A549 (cell line): ENCODE measurements at regions not wholly inside any gene's neighbourhood (a gene's known extent, or its start where the extent isn't known, plus 50 kb on each side); places are given as distances from the start of the nearest gene placed in this dataset.

ENCODE experiments used
- ATAC-seq, 2 experiments: fragments of 200-7000 bp in 1 of 2; fragments of >200 bp in 1 of 2; cut with Nextera tagmentation in 1 of 2; cut with Tn5 transposase in 1 of 2; 3 replicates each; pipeline versions ENCODE4 v1.8.0 to v1.9.1; 2018 to 2020; ENCODE audit warnings: mild to moderate bottlenecking in 1 of 2, moderate library complexity in 1 of 2
- CTCF ChIA-PET: fragments of 300-600 bp; sonication (Branson Sonifier 250); formaldehyde crosslinking; extraction: SDS; loops from one replicate; lab custom pipeline; 2021; ENCODE audit warnings: antibody characterized with exemption, inconsistent platforms; lab: Yijun Ruan, JAX
- POLR2A ChIA-PET: fragments of 350-600 bp; formaldehyde crosslinking; extraction: SDS; loops from one replicate; lab custom pipeline; 2021; ENCODE audit warnings: antibody characterized with exemption, inconsistent platforms; lab: Yijun Ruan, JAX
- DNase-seq, 2 experiments: peaks; one replicate each; pipeline versions ENCODE4 v3.0.0 to v3.0.0-alpha.2; 2011 to 2016; ENCODE audit warnings: low read depth in 1 of 2, low spot score in 1 of 2
- FAIRE-seq: peaks from 2 replicates; lab custom pipeline; 2011; peaks lifted over from hg19 to GRCh38; lab: Jason Lieb, UNC
- H3K27ac ChIP-seq, 2 experiments: fragments of >200 bp; sonication (Bioruptor Twin); formaldehyde crosslinking; 3 replicates each; pipeline ENCODE4 v1.5.1; 2016 to 2017
- H3K4me1 ChIP-seq: fragments of >200 bp; sonication (Bioruptor Twin); formaldehyde crosslinking; 3 replicates; pipeline ENCODE4 v1.6.1; 2016
- H3K4me2 ChIP-seq: fragments of >200 bp; sonication (Bioruptor Twin); formaldehyde crosslinking; 3 replicates; pipeline ENCODE4 v1.6.1; 2016
- H3K4me3 ChIP-seq: fragments of >200 bp; sonication (Bioruptor Twin); formaldehyde crosslinking; 3 replicates; pipeline ENCODE4 v1.5.1; 2016
- H3K9me3 ChIP-seq: fragments of >200 bp; sonication (Bioruptor Twin); formaldehyde crosslinking; 3 replicates; pipeline ENCODE4 v1.6.1; 2016
- BCL3 ChIP-seq: fragments of >200 bp; sonication (Bioruptor Twin); formaldehyde crosslinking; IDR thresholded peaks from 3 replicates; pipeline ENCODE4 v1.6.1; 2016
- BHLHE40 ChIP-seq: IDR thresholded peaks from 2 replicates; pipeline ENCODE4 v1.6.1; 2012; ENCODE audit warnings: low read depth, low read length, inconsistent platforms
- CBX2 ChIP-seq: fragments of 200-600 bp; sonication (generic); IDR thresholded peaks from 2 replicates; pipeline ENCODE4 v1.6.1; 2016; ENCODE audit warnings: low read depth, mild to moderate bottlenecking, borderline replicate concordance
- CHD4 ChIP-seq: fragments of 200-600 bp; sonication (generic); IDR thresholded peaks from 2 replicates; pipeline ENCODE4 v1.6.1; 2016; ENCODE audit warnings: antibody characterized with exemption, mild to moderate bottlenecking, borderline replicate concordance
- EHMT2 ChIP-seq: fragments of 200-600 bp; sonication (generic); IDR thresholded peaks from 2 replicates; pipeline ENCODE4 v1.6.1; 2016; ENCODE audit warnings: antibody characterized with exemption, low read depth, mild to moderate bottlenecking, moderate library complexity
- ESRRA ChIP-seq: fragments of 150-350 bp; IDR thresholded peaks from 2 replicates; pipeline ENCODE4 v1.6.1; 2014; ENCODE audit warnings: mild to moderate bottlenecking, low read length, borderline replicate concordance
- GATA3 ChIP-seq: IDR thresholded peaks from 2 replicates; pipeline ENCODE4 v1.6.1; 2012; ENCODE audit warnings: borderline replicate concordance
- HEYL ChIP-seq: fragments of 250-450 bp; sonication (Bioruptor Pico); IDR thresholded peaks from 2 replicates; pipeline ENCODE4 v1.8.0; 2021; ENCODE audit warnings: mild to moderate bottlenecking, moderate library complexity
- HMGXB4 ChIP-seq: fragments of 250-450 bp; sonication (Bioruptor Pico); IDR thresholded peaks from 2 replicates; pipeline ENCODE4 v1.5.0; 2021; ENCODE audit warnings: mild to moderate bottlenecking, moderate library complexity, borderline replicate concordance
- HOXA7 ChIP-seq: fragments of 250-450 bp; sonication (Bioruptor Pico); IDR thresholded peaks from 2 replicates; pipeline ENCODE4 v1.5.0; 2020; ENCODE audit warnings: mild to moderate bottlenecking, moderate library complexity
- HOXB13 ChIP-seq: fragments of 250-450 bp; sonication (Bioruptor Pico); IDR thresholded peaks from 2 replicates; pipeline ENCODE4 v1.5.0; 2020; ENCODE audit warnings: low read depth, mild to moderate bottlenecking, moderate library complexity
- KDM5A ChIP-seq: fragments of 200-600 bp; sonication (generic); IDR thresholded peaks from 2 replicates; pipeline ENCODE4 v1.6.1; 2016; ENCODE audit warnings: antibody characterized with exemption, mild to moderate bottlenecking
- MAFK ChIP-seq: fragments of 450-650 bp; IDR thresholded peaks from 2 replicates; pipeline ENCODE4 v1.6.1; 2014; ENCODE audit not compliant: partially characterized antibody
- MAZ ChIP-seq: fragments of 150-350 bp; IDR thresholded peaks from 2 replicates; pipeline ENCODE4 v1.6.1; 2014; ENCODE audit warnings: antibody characterized with exemption, low read depth, low read length, borderline replicate concordance
- MYC ChIP-seq: IDR thresholded peaks from 2 replicates; pipeline ENCODE4 v1.6.1; 2012; ENCODE audit warnings: mild to moderate bottlenecking, inconsistent platforms, low read length, improper control_type of control experiment, borderline replicate concordance
- PHF8 ChIP-seq: fragments of 200-600 bp; sonication (generic); IDR thresholded peaks from 2 replicates; pipeline ENCODE4 v1.6.1; 2016; ENCODE audit warnings: low read depth, mild to moderate bottlenecking, antibody characterized with exemption, moderate library complexity, borderline replicate concordance
- POLR2A ChIP-seq: IDR thresholded peaks from 2 replicates; pipeline ENCODE4 v1.6.1; 2012; ENCODE audit warnings: mild to moderate bottlenecking, low read length
- POLR2AphosphoS2 ChIP-seq: conservative IDR thresholded peaks from 2 replicates; pipeline ENCODE4 v1.6.1; 2012; ENCODE audit warnings: low read length, improper control_type of control experiment, inconsistent platforms
- RAD21 ChIP-seq, 2 experiments: fragments of >200 bp in 1 of 2; sonication (Bioruptor Twin) in 1 of 2; formaldehyde crosslinking in 1 of 2; IDR thresholded peaks in 1 of 2; conservative IDR thresholded peaks in 1 of 2; 2 replicates in 1 of 2; 3 replicates in 1 of 2; pipeline ENCODE4 v1.6.1; 2012 to 2018; ENCODE audit warnings: inconsistent platforms in 1 of 2
- REST ChIP-seq: fragments of 200-600 bp; sonication (generic); IDR thresholded peaks from 2 replicates; pipeline ENCODE4 v1.6.1; 2016; ENCODE audit warnings: antibody characterized with exemption, mild to moderate bottlenecking, moderate library complexity
- RFX5 ChIP-seq: fragments of 450-650 bp; IDR thresholded peaks from 2 replicates; pipeline ENCODE4 v1.7.1; 2014; ENCODE audit warnings: antibody characterized with exemption, mild to moderate bottlenecking, moderate library complexity
- SREBF2 ChIP-seq: fragments of 450-650 bp; IDR thresholded peaks from 2 replicates; pipeline ENCODE4 v1.6.1; 2014; ENCODE audit warnings: mild to moderate bottlenecking, moderate library complexity
- ZC3H11A ChIP-seq: fragments of 450-650 bp; IDR thresholded peaks from 2 replicates; pipeline ENCODE4 v1.6.1; 2014; ENCODE audit warnings: antibody characterized with exemption, mild to moderate bottlenecking
- ZFP36 ChIP-seq: fragments of 450-650 bp; IDR thresholded peaks from 2 replicates; pipeline ENCODE4 v1.6.1; 2014; ENCODE audit warnings: borderline replicate concordance; ENCODE audit not compliant: partially characterized antibody
- ZSCAN20 ChIP-seq: fragments of 250-450 bp; sonication (Bioruptor Pico); IDR thresholded peaks from 2 replicates; pipeline ENCODE4 v1.8.0; 2022; ENCODE audit warnings: mild to moderate bottlenecking, moderate library complexity
- WGBS: methylation state at CpG from one replicate; pipeline ENCODE4 v1.1.6; 2017; ENCODE audit errors: missing lambda C conversion rate; 5-methylcytosine and 5-hydroxymethylcytosine counted together
- TF ChIP-seq, protein P1 (sequence below): fragments of >200 bp; sonication (Bioruptor Twin); formaldehyde crosslinking; IDR thresholded peaks from 3 replicates; pipeline ENCODE4 v1.5.1; 2016

DNA sequence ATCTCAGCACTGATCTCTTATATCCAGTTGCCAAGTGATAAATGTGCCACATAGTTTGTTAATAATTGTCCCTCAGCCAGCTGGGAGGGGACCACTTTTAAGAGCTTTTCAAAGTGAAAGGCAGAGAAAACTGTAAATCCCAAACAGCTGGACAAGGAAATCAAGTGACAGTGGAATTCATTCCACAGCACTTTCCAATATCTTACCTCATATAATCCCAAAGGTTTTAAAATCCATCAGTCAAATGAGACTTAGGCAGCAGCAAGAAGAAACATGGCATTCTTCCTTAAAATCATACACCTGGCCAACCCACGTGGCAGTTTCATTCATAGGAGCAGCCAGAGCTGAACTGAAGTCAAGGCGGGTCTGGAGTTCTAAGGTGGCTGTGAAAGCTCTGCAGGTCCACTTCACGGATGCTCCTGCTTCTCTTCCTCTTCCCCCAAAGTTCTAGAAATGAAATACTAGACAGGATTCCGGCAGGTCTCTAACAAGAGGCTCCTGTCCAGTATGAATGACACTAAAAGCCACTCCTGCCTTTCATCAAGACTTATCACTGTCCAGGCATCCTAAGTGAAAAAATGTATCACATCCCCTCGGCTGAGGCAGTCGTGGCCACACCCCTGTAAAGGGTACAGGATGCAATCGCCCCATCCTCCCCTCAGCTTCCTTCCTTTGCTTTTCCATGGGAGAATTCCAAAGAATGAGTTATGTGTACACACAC lies 190.4 kb upstream of the STK17B start:
- Histone ChIP-seq H3K9me3 (no peaks in the 10 kb centered on the region), H3K4me3 (no peak overlapping the region), H3K4me2 (no peak overlapping the region), H3K27ac (no peak overlapping the region), H3K4me1 (no peaks in the 10 kb centered on the region)
- no peak for ATAC-seq
- POLR2A ChIA-PET = no interaction called here
- FAIRE-seq = no peak
- no peak for DNase-seq
- 54% methylated on average over 7 of the region's 7 CpGs for WGBS
- TF ChIP-seq RFX5 = no peak
- TF ChIP-seq MAZ = no peak
- no peak for TF ChIP-seq PHF8
- no peak for TF ChIP-seq RAD21 (conservative IDR thresholded peaks at IDR 0.05 in 1 of 2, IDR thresholded peaks at IDR 0.05 in 1 of 2)
- TF ChIP-seq HEYL (CRISPR knock-in tag) = no peak
- no peak for TF ChIP-seq POLR2AphosphoS2
- no peak for TF ChIP-seq MAFK
- no peak for TF ChIP-seq HOXB13 (CRISPR knock-in tag)
- no peak for TF ChIP-seq MYC
- no peak for TF ChIP-seq HOXA7 (CRISPR knock-in tag)
- no peak for TF ChIP-seq REST
- TF ChIP-seq BHLHE40 = no peak
- TF ChIP-seq EHMT2 = no peak
- no peak for TF ChIP-seq ESRRA
- TF ChIP-seq KDM5A = no peak
- TF ChIP-seq SREBF2 = no peak
- TF ChIP-seq HMGXB4 (CRISPR knock-in tag) = no peak
- TF ChIP-seq, all 56 proteins: peak for 0
- CTCF ChIA-PET = interaction anchor here (1.0 to 1.8 kb wide), 3 partner anchors 11 to 83 kb away, joined by 3 to 6 read pairs (median 4); no protein-coding TSS in a partner anchor

DNA sequence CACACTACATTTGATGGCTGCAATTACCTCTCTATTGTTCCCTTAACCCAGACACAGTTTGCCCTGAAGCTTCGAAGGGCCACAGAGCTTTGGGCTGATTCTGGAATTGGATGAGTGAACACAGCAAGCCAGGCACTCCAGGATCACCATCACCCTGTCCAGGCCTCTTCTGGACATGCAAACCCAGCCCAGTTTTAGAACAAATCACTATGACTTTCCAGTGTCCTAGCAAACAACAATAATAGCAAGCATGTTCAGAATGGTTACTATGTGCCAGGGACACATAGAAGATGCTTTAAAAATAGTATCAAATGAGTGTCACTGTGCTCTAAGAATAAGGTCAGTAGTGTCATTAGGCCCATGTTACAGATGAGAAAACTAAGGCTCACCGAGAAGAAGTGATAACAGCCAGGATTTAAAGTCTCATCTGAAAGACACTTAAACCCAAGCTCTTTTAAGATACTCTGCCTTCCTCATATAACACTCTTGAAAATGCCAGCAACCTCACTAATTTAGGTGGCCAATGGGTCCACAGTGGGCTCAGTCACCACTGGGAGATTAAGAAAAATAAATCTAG lies 191.7 kb upstream of the STK17B start:
- 57% methylated on average over 2 of the region's 2 CpGs for WGBS
- ATAC-seq (no peak), DNase-seq (no peak), FAIRE-seq (no peak)
- H3K4me3 ChIP-seq = no peak overlapping the region
- no peak overlapping the region for H3K4me2 ChIP-seq
- POLR2A ChIA-PET = no interaction called here
- CTCF ChIA-PET = interaction anchor here (1.1 to 1.8 kb wide), 2 partner anchors 26 to 285 kb away, joined by 4 to 6 read pairs; no protein-coding TSS in a partner anchor
- no peaks in the 10 kb centered on the region for H3K9me3 ChIP-seq
- H3K4me1 ChIP-seq = no peaks in the 10 kb centered on the region
- H3K27ac ChIP-seq = no peak overlapping the region
- TF ChIP-seq, protein P1, sequence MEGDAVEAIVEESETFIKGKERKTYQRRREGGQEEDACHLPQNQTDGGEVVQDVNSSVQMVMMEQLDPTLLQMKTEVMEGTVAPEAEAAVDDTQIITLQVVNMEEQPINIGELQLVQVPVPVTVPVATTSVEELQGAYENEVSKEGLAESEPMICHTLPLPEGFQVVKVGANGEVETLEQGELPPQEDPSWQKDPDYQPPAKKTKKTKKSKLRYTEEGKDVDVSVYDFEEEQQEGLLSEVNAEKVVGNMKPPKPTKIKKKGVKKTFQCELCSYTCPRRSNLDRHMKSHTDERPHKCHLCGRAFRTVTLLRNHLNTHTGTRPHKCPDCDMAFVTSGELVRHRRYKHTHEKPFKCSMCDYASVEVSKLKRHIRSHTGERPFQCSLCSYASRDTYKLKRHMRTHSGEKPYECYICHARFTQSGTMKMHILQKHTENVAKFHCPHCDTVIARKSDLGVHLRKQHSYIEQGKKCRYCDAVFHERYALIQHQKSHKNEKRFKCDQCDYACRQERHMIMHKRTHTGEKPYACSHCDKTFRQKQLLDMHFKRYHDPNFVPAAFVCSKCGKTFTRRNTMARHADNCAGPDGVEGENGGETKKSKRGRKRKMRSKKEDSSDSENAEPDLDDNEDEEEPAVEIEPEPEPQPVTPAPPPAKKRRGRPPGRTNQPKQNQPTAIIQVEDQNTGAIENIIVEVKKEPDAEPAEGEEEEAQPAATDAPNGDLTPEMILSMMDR = no peak
- TF ChIP-seq CHD4 (no peak), MAFK (no peak), POLR2A (no peak), ZFP36 (no peak), ZSCAN20 (CRISPR knock-in tag) (no peak), CBX2 (no peak), GATA3 (no peak), BHLHE40 (no peak), BCL3 (no peak), ZC3H11A (no peak), POLR2AphosphoS2 (no peak), RAD21 (conservative IDR thresholded peaks at IDR 0.05 in 1 of 2, IDR thresholded peaks at IDR 0.05 in 1 of 2) (no peak)
